GM12873 (cell line): ENCODE measurements at regions not wholly inside any gene's neighbourhood (a gene's known extent, or its start where the extent isn't known, plus 50 kb on each side); places are given as distances from the start of the nearest gene placed in this dataset.

Experiments used
- TF ChIP-seq, protein P1 (sequence below): IDR thresholded peaks from 2 replicates; pipeline ENCODE4 v1.5.1; 2012; ENCODE audit warnings: low read depth, mild to moderate bottlenecking, moderate library complexity, low read length, control low read depth; ENCODE audit not compliant: insufficient read depth; ENCODE audit errors: missing control alignments

- TF ChIP-seq, protein P1, sequence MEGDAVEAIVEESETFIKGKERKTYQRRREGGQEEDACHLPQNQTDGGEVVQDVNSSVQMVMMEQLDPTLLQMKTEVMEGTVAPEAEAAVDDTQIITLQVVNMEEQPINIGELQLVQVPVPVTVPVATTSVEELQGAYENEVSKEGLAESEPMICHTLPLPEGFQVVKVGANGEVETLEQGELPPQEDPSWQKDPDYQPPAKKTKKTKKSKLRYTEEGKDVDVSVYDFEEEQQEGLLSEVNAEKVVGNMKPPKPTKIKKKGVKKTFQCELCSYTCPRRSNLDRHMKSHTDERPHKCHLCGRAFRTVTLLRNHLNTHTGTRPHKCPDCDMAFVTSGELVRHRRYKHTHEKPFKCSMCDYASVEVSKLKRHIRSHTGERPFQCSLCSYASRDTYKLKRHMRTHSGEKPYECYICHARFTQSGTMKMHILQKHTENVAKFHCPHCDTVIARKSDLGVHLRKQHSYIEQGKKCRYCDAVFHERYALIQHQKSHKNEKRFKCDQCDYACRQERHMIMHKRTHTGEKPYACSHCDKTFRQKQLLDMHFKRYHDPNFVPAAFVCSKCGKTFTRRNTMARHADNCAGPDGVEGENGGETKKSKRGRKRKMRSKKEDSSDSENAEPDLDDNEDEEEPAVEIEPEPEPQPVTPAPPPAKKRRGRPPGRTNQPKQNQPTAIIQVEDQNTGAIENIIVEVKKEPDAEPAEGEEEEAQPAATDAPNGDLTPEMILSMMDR = no peak
Observed at GRCh38 chr2:234438305-234438977, 58.4 kb downstream of the ARL4C start.

- TF ChIP-seq, protein P1 = no peak
Observed at GRCh38 chr2:234437642-234438304, 59.1 kb downstream of the ARL4C start.

- TF ChIP-seq, protein P1 = no peak
Observed at GRCh38 chr2:234436482-234436837, 60.4 kb downstream of the ARL4C start.

DNA sequence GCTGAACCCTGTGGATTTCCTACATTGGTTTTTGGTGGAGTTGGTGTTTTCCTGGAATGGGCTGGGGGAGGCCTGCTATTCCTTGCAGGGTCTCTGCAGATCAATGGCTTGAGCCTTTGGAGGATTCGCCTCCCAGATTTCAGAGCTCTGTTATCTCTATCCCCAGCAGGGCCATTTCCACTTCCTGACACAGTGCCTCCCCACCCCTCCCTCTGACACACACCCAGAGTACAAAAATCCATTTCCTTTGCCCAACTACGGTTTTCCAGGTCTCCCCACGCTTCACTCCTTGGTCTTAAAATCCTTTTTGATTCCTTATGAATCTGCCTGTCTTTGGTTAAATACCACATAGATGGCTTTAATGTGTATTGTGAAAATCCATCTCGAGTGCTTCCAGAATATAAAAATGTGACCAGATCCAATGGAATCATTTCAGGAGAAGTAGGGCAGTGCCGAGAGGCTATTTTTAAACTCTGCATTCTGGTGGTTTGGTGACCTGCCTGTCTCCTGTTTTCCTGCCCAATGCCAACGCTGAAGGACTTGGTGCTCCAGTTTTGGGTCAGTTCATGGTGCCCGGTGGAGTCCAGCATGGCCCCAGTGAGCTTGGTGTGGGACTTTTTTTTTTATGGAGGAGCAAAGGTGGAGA, 60.9 kb downstream of the ARL4C start:
- TF ChIP-seq, protein P1 = no peak

GRCh38 chr2:234433201-234433600, 63.7 kb downstream of the ARL4C start:
- TF ChIP-seq, protein P1 = no peak

GRCh38 chr2:234430871-234431270, 66.0 kb downstream of the ARL4C start:
- TF ChIP-seq, protein P1 = no peak

DNA sequence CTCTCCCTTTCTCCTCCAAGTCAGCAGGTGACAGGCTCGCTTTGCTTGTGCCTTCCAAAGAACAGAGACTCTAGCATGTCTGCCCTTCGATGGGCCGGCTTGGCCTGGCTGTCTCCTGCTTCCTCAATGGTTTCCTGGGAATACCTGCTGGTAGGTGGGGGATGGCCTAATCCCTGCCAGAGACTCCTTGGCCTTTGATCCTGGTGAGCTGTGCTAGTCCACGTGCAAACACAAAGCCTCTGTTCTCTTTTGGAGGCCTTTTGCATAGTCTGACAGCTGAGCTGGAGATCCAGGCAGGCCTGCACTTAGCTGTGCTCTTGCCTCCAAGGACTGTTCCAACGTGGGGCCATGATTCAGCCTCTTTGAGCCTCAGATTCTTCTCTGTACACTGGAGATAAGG, 67.6 kb downstream of the ARL4C start:
- TF ChIP-seq, protein P1 = no peak
